ENCODE measurements at regions not wholly inside any gene's neighbourhood (a gene's known extent, or its start where the extent isn't known, plus 50 kb on each side); places are given as distances from the start of the nearest gene placed in this dataset.

DNA sequence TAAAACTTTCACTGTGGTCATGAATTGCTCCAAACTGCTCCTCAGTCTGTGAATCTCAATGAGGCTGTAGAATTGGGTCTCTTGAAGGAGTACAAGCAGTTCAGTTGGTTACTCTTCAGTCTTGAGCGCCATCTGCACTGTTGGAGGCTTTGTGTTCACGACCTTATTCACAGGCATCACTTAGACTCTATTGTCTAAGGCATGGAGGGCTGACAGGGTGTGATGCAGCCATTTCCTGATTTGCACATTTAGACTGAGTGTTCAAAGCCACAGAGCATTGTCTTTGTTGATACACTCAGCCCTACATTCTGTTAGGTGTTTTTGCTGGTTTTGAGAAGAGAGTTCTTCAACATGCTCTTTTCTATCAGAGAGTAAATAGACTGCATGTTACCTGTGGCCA, 355.9 kb upstream of the RIOK2 start:
- Mint-ChIP-seq H3K9me3 (ENCODE audit: unreplicated experiment) (no peaks in the 10 kb centered on the region), H3K27me3 (ENCODE audit: insufficient read depth, unreplicated experiment) (no peaks in the 10 kb centered on the region), H3K27ac (ENCODE audit: low read depth, unreplicated experiment) (no peak overlapping the region), H3K4me3 (ENCODE audit: unreplicated experiment) (no peak overlapping the region), H3K4me1 (ENCODE audit: insufficient read depth, unreplicated experiment) (peaks cover 7% of the 10 kb centered on the region), H3K36me3 (ENCODE audit: insufficient read depth, unreplicated experiment) (peaks cover 6% of the 10 kb centered on the region)
- no peak for DNase-seq (ENCODE audit: unreplicated experiment)
- POLR2A ChIA-PET: no interaction called here
- no TSS peak for BruUV-seq (replicated peaks)
- TF ChIP-seq, protein P1, sequence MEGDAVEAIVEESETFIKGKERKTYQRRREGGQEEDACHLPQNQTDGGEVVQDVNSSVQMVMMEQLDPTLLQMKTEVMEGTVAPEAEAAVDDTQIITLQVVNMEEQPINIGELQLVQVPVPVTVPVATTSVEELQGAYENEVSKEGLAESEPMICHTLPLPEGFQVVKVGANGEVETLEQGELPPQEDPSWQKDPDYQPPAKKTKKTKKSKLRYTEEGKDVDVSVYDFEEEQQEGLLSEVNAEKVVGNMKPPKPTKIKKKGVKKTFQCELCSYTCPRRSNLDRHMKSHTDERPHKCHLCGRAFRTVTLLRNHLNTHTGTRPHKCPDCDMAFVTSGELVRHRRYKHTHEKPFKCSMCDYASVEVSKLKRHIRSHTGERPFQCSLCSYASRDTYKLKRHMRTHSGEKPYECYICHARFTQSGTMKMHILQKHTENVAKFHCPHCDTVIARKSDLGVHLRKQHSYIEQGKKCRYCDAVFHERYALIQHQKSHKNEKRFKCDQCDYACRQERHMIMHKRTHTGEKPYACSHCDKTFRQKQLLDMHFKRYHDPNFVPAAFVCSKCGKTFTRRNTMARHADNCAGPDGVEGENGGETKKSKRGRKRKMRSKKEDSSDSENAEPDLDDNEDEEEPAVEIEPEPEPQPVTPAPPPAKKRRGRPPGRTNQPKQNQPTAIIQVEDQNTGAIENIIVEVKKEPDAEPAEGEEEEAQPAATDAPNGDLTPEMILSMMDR (IDR thresholded peaks at IDR 0.05; ENCODE audit: unreplicated experiment): no peak
- CTCF ChIA-PET: interaction anchor here (0.7 kb wide), 1 partner anchor 1283 kb away, joined by 3 read pairs; no protein-coding TSS in a partner anchor
- intact Hi-C loops (cut with micrococcal nuclease): loop anchor here (10.0 kb wide), 1 partner anchor 446 kb away; no protein-coding TSS in a partner anchor

- no peaks in the 10 kb centered on the region for H3K4me1 Mint-ChIP-seq (ENCODE audit: insufficient read depth, unreplicated experiment)
- TF ChIP-seq, protein P1 (IDR thresholded peaks at IDR 0.05; ENCODE audit: unreplicated experiment): no peak
Measured at GRCh38 chr5:97541864-97542263, 358.8 kb upstream of the RIOK2 start.

DNA sequence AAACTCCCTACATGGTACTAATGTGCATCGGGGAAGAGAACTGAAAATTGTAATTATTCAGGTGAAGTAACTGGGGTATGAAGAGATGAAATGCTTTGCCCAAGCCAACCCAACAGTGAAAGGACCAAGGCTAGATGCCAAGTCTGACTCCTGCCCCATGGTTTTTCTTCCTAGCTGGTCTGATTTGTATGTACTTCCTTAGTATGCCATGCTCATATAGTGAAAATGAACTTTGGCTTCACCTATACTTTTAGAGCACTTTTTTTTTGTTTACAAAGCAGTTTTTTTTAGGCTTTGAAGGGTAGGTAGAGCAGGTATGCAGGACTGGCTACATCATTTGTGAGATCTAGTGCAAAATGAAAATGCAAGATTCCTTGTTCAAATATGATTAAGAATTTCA, 359.4 kb upstream of the RIOK2 start:
- Mint-ChIP-seq H3K4me3 (ENCODE audit: unreplicated experiment) (no peak overlapping the region), H3K27ac (ENCODE audit: low read depth, unreplicated experiment) (no peak overlapping the region), H3K36me3 (ENCODE audit: insufficient read depth, unreplicated experiment) (no peaks in the 10 kb centered on the region), H3K4me1 (ENCODE audit: insufficient read depth, unreplicated experiment) (no peaks in the 10 kb centered on the region), H3K27me3 (ENCODE audit: insufficient read depth, unreplicated experiment) (no peaks in the 10 kb centered on the region), H3K9me3 (ENCODE audit: unreplicated experiment) (no peaks in the 10 kb centered on the region)
- no TSS peak for BruUV-seq (replicated peaks)
- DNase-seq (ENCODE audit: unreplicated experiment): no peak
- ChIA-PET POLR2A (interaction anchor here (0.6 kb wide), 1 partner anchor 303 kb away, joined by 3 read pairs; no protein-coding TSS in a partner anchor), CTCF (interaction anchor here (0.7 to 0.8 kb wide), 3 partner anchors 9 to 706 kb away, joined by 3 to 4 read pairs (median 3); no protein-coding TSS in a partner anchor)
- intact Hi-C loops (cut with micrococcal nuclease): no loop called here
- TF ChIP-seq, protein P1 (IDR thresholded peaks at IDR 0.05; ENCODE audit: unreplicated experiment): no peak

More at GRCh38 chr5:97541864-97542263, 358.8 kb upstream of the RIOK2 start:
- BruUV-seq (replicated peaks): no TSS peak
- Mint-ChIP-seq H3K9me3 (ENCODE audit: unreplicated experiment) (no peaks in the 10 kb centered on the region), H3K27ac (ENCODE audit: low read depth, unreplicated experiment) (no peak overlapping the region), H3K4me3 (ENCODE audit: unreplicated experiment) (no peak overlapping the region), H3K36me3 (ENCODE audit: insufficient read depth, unreplicated experiment) (no peaks in the 10 kb centered on the region), H3K27me3 (ENCODE audit: insufficient read depth, unreplicated experiment) (no peaks in the 10 kb centered on the region)
- ChIA-PET POLR2A (interaction anchor here (0.6 kb wide), 1 partner anchor 304 kb away, joined by 3 read pairs; no protein-coding TSS in a partner anchor), CTCF (interaction anchor here (0.5 to 0.8 kb wide), 5 partner anchors 8 to 1141 kb away, joined by 3 to 4 read pairs (median 3); no protein-coding TSS in a partner anchor)
- intact Hi-C loops (cut with micrococcal nuclease): no loop called here
- no peak for DNase-seq (ENCODE audit: unreplicated experiment)

DNA sequence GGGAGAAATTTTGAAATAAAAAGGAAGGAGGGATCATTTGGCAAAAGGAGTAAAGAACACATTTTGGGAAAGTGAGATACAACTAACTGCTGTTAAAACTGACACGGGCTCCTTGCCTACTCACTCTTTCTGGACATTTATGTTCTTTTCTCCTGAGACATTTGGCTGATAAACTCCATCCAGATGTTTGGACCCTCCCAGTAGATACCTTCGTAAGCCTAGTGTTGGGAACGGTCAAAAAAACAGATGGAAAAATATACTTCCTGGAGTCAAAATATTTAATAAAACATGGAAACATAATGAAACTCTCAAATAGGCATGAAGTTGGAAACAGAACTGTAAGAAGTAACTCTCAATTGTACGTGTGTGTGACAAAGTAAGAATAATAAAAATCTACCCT, 360.1 kb upstream of the RIOK2 start:
- H3K36me3 Mint-ChIP-seq (ENCODE audit: insufficient read depth, unreplicated experiment): no peaks in the 10 kb centered on the region
- POLR2A ChIA-PET: no interaction called here
- TF ChIP-seq, protein P1 (IDR thresholded peaks at IDR 0.05; ENCODE audit: unreplicated experiment): no peak
- CTCF ChIA-PET: interaction anchor here (3.1 kb wide), 1 partner anchor 9 kb away, joined by 18 read pairs; no protein-coding TSS in a partner anchor
- H3K4me3 Mint-ChIP-seq (ENCODE audit: unreplicated experiment): no peak overlapping the region
- intact Hi-C loops (cut with micrococcal nuclease): no loop called here
- no peaks in the 10 kb centered on the region for H3K27me3 Mint-ChIP-seq (ENCODE audit: insufficient read depth, unreplicated experiment)
- H3K4me1 Mint-ChIP-seq (ENCODE audit: insufficient read depth, unreplicated experiment): no peaks in the 10 kb centered on the region
- DNase-seq (ENCODE audit: unreplicated experiment): no peak
- H3K9me3 Mint-ChIP-seq (ENCODE audit: unreplicated experiment): no peaks in the 10 kb centered on the region
- H3K27ac Mint-ChIP-seq (ENCODE audit: low read depth, unreplicated experiment): no peak overlapping the region
- no TSS peak for BruUV-seq (replicated peaks)
